NB4 (cell line): ENCODE measurements at regions not wholly inside any gene's neighbourhood (a gene's known extent, or its start where the extent isn't known, plus 50 kb on each side); places are given as distances from the start of the nearest gene placed in this dataset.

ENCODE experiments used
- MYC ChIP-seq: IDR thresholded peaks from 2 replicates; pipeline ENCODE4 v1.6.1; 2011; ENCODE audit warnings: low read depth, low read length
- POLR2A ChIP-seq: IDR thresholded peaks from 2 replicates; pipeline ENCODE4 v1.6.1; 2011; ENCODE audit warnings: mild to moderate bottlenecking; ENCODE audit not compliant: insufficient read length; ENCODE audit errors: extremely low read depth
- TF ChIP-seq, protein P1 (sequence below): IDR thresholded peaks from one replicate; pipeline ENCODE4 v1.5.1; 2012; ENCODE audit warnings: low read depth, low read length
- TF ChIP-seq, protein P2 (sequence below): IDR thresholded peaks from 2 replicates; pipeline ENCODE4 v1.6.1; 2011; ENCODE audit warnings: low read depth, low read length

DNA sequence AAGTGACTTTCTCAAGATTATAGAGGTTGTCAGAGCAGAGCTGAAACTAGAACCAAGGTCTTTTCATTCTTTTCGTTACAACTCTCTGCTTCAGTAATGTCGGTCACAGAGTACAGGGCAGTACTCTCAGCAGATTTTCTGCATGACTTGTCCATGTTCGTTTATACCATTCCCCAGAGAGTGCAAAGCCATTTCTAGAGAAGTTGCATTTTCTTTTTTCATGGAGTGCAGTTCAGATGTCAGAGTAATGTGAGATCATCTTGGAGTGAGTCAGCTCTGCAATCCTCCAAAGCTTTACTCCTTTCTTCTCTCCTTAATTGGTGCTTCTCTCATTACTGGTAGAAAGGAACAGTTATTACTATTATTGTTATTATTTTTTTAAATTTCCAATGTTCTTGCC lies 115.6 kb upstream of the B3GAT2 start:
- TF ChIP-seq, protein P1, sequence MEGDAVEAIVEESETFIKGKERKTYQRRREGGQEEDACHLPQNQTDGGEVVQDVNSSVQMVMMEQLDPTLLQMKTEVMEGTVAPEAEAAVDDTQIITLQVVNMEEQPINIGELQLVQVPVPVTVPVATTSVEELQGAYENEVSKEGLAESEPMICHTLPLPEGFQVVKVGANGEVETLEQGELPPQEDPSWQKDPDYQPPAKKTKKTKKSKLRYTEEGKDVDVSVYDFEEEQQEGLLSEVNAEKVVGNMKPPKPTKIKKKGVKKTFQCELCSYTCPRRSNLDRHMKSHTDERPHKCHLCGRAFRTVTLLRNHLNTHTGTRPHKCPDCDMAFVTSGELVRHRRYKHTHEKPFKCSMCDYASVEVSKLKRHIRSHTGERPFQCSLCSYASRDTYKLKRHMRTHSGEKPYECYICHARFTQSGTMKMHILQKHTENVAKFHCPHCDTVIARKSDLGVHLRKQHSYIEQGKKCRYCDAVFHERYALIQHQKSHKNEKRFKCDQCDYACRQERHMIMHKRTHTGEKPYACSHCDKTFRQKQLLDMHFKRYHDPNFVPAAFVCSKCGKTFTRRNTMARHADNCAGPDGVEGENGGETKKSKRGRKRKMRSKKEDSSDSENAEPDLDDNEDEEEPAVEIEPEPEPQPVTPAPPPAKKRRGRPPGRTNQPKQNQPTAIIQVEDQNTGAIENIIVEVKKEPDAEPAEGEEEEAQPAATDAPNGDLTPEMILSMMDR, result no peak
- no peak for TF ChIP-seq POLR2A
- no peak for TF ChIP-seq MYC
- TF ChIP-seq, protein P2, sequence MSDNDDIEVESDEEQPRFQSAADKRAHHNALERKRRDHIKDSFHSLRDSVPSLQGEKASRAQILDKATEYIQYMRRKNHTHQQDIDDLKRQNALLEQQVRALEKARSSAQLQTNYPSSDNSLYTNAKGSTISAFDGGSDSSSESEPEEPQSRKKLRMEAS, result no peak
